ENCODE measurements at regions not wholly inside any gene's neighbourhood (a gene's known extent, or its start where the extent isn't known, plus 50 kb on each side); places are given as distances from the start of the nearest gene placed in this dataset.

DNA sequence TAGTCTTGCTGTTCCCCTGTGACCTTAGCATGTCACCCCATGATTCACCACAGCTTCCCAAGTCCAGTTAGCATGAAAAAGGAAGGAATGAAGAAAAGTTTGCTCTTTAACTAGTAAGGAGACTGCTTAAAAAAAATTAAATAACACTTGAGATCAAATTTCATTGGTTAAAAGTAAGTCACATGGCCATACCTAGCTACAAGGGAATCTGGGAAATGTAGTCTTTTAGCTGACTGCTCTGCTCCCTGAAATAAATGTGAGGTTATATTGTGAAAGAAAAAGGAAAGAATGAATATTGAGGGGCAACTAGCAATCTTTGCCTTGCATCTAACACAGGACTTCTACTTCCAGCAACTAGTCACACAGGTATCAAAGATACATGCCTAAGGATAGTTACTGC, 84.7 kb upstream of the LRRN1 start:
- H3K4me1 Mint-ChIP-seq (ENCODE audit: low read depth): no peaks in the 10 kb centered on the region
- H3K27me3 Mint-ChIP-seq (ENCODE audit: low read depth): no peaks in the 10 kb centered on the region
- no peaks in the 10 kb centered on the region for H3K36me3 Mint-ChIP-seq (ENCODE audit: low read depth)
- peaks cover 13% of the 10 kb centered on the region for H3K9me3 Mint-ChIP-seq (ENCODE audit: low read depth)
- no peak overlapping the region for H3K27ac Mint-ChIP-seq (ENCODE audit: unreplicated experiment)
- DNase-seq (ENCODE audit: low spot score): no peak
- no peak for TF ChIP-seq CTCF (IDR thresholded peaks at IDR 0.05)
- H3K4me3 Mint-ChIP-seq (ENCODE audit: unreplicated experiment): no peak overlapping the region

- Mint-ChIP-seq H3K9me3 (ENCODE audit: low read depth) (peaks cover 9% of the 10 kb centered on the region), H3K4me1 (ENCODE audit: low read depth) (no peaks in the 10 kb centered on the region), H3K27me3 (ENCODE audit: low read depth) (no peaks in the 10 kb centered on the region), H3K36me3 (ENCODE audit: low read depth) (no peaks in the 10 kb centered on the region), H3K27ac (ENCODE audit: unreplicated experiment) (no peak overlapping the region), H3K4me3 (ENCODE audit: unreplicated experiment) (no peak overlapping the region)
- DNase-seq (ENCODE audit: low spot score): no peak
- no peak for TF ChIP-seq CTCF (IDR thresholded peaks at IDR 0.05)
Measured at GRCh38 chr3:3712971-3713370, 86.3 kb upstream of the LRRN1 start.

DNA sequence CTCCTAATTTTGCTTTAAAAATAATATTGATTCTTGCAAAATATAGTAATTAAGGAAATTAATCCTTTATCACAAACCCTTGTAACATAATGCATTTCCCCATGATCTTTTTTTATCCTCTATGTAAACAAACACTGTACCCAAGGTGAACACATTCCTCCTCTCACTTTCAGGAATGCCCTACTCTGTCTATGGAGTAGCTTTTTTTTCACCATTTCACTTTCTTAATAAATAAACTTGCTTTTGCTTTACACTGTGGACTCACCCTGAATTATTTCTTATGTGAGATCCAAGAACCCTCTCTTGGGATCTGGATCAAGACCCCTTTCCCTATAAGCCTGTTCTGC, 90.5 kb upstream of the LRRN1 start:
- Mint-ChIP-seq H3K4me3 (ENCODE audit: unreplicated experiment) (no peak overlapping the region), H3K4me1 (ENCODE audit: low read depth) (no peaks in the 10 kb centered on the region), H3K9me3 (ENCODE audit: low read depth) (no peaks in the 10 kb centered on the region), H3K36me3 (ENCODE audit: low read depth) (no peaks in the 10 kb centered on the region), H3K27me3 (ENCODE audit: low read depth) (no peaks in the 10 kb centered on the region), H3K27ac (ENCODE audit: unreplicated experiment) (no peak overlapping the region)
- TF ChIP-seq CTCF (IDR thresholded peaks at IDR 0.05): no peak
- DNase-seq (ENCODE audit: low spot score): no peak

DNA sequence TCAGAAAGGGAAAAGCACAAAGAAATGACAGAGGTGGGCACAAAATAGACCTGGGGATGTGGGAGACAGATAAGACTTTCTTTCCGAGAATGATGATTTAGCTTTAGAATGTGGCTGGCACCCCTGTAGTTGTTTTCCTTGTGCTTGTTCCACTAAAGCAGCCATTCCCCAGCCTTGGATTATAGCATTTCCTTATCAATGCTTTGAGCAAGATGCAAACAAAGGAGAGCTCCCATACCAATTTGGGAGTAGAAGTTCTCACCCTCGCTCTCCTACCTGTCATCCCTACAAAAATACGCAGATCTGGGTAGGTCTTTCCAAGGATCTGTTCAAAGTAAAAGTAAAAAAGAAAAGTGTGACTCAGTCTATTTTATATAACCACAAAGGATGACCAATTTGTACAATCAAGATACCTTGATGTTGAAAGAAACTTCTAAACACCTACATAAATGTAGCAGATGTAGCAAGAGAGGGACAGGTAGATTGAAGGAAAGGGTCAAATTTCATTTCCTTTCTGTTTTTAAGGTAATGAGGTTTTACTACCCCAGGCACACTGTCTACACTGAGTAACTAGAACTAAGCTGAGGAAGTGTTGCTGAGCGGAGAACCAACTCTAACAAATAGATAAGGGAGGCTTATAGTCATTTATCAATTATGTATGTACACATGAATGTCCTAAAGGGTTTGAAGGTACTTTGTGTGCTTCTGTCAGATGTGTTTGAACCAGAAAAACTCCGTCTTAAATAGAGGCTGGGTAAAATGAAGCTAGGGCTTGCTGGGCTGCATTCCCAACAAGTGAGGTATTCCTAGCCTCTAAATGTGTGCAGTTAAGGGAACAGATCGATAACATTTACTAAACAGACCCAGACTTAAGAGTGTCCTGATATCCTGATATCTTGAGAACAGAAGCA, 91.1 kb upstream of the LRRN1 start:
- Mint-ChIP-seq H3K4me1 (ENCODE audit: low read depth) (no peaks in the 10 kb centered on the region), H3K4me3 (ENCODE audit: unreplicated experiment) (no peak overlapping the region), H3K36me3 (ENCODE audit: low read depth) (no peaks in the 10 kb centered on the region), H3K27me3 (ENCODE audit: low read depth) (no peaks in the 10 kb centered on the region), H3K27ac (ENCODE audit: unreplicated experiment) (no peak overlapping the region), H3K9me3 (ENCODE audit: low read depth) (no peaks in the 10 kb centered on the region)
- TF ChIP-seq CTCF (IDR thresholded peaks at IDR 0.05): no peak
- no peak for DNase-seq (ENCODE audit: low spot score)

DNA sequence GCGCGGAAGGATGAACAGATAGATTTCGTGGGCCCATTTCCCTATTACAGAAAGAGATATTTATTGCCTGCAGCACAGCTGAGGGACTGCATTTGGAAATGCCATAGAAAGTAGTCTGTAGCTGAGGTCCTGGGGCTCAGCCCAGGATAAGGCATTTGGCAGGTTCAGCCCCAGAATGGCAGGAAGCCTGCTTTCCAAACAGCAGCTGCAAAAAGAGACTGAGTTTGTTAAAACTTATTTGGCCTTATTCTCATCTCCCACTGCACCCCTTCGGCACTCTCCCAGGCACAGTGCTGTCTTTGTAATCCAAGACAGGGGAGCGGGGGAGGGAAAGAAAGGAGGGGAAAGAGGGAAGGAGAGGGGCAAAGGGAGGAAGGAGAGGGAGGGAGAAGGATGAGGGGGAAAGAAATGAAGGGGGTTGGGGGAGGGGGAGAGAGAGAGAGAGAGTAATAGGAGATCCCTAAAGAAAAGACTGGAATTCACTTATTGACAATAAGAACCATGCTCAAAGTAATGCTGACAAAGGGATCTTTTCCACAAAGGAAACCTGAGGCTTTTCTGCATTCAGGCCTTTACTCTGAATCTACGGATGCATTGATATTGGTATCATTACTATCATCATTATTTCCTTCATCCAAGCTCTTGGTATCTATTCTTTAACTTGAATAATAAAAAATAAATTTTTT, 94.0 kb upstream of the LRRN1 start:
- DNase-seq (ENCODE audit: low spot score): no peak
- H3K36me3 Mint-ChIP-seq (ENCODE audit: low read depth): no peaks in the 10 kb centered on the region
- no peaks in the 10 kb centered on the region for H3K9me3 Mint-ChIP-seq (ENCODE audit: low read depth)
- H3K4me1 Mint-ChIP-seq (ENCODE audit: low read depth): no peaks in the 10 kb centered on the region
- TF ChIP-seq CTCF (IDR thresholded peaks at IDR 0.05): no peak
- peaks cover 2% of the 10 kb centered on the region for H3K27me3 Mint-ChIP-seq (ENCODE audit: low read depth)
- H3K4me3 Mint-ChIP-seq (ENCODE audit: unreplicated experiment): no peak overlapping the region
- no peak overlapping the region for H3K27ac Mint-ChIP-seq (ENCODE audit: unreplicated experiment)

Data from chondrocyte (in vitro differentiated cells).